HS-5 (cell line): ENCODE measurements at regions not wholly inside any gene's neighbourhood (a gene's known extent, or its start where the extent isn't known, plus 50 kb on each side); places are given as distances from the start of the nearest gene placed in this dataset.
"Not testable (repeated sequence)": the region's sequence is repeated elsewhere in the genome, so short reads cannot be mapped to it uniquely, and the experiment has no call there.

ENCODE experiments used
- DNase-seq: peaks from one replicate; pipeline ENCODE4 v3.0.0-alpha.2; 2012; ENCODE audit warnings: low read depth

- no peak for DNase-seq
These were observed 144.8 kb upstream of the ZNF804B start for GRCh38 chr7:88614736-88615135.

GRCh38 chr7:88610942-88611341 lies 148.6 kb upstream of the ZNF804B start:
- DNase-seq: no peak

- no peak for DNase-seq
These were observed 158.8 kb upstream of the ZNF804B start for GRCh38 chr7:88600695-88601094.

- no peak for DNase-seq
These were observed 160.0 kb upstream of the ZNF804B start for GRCh38 chr7:88599528-88599927.

- no peak for DNase-seq
These were observed 161.5 kb upstream of the ZNF804B start for GRCh38 chr7:88597941-88598425.

- DNase-seq: no peak
These were observed 168.5 kb upstream of the ZNF804B start for GRCh38 chr7:88590963-88591362.

GRCh38 chr7:88589927-88590326 lies 169.6 kb upstream of the ZNF804B start:
- no peak for DNase-seq

GRCh38 chr7:88586890-88587289 lies 172.6 kb upstream of the ZNF804B start:
- DNase-seq: no peak

GRCh38 chr7:88586219-88586618 lies 173.3 kb upstream of the ZNF804B start:
- DNase-seq: no peak

- no peak for DNase-seq
These were observed 182.8 kb upstream of the ZNF804B start for GRCh38 chr7:88576720-88577119.

- no peak for DNase-seq
These were observed 193.3 kb upstream of the ZNF804B start for GRCh38 chr7:88566162-88566729.

GRCh38 chr7:88565401-88565800 lies 194.1 kb upstream of the ZNF804B start:
- DNase-seq: no peak

GRCh38 chr7:88556441-88556840 lies 203.1 kb upstream of the ZNF804B start:
- not testable (repeated sequence) for DNase-seq

GRCh38 chr7:88554847-88555246 lies 204.7 kb upstream of the ZNF804B start:
- not testable (repeated sequence) for DNase-seq

GRCh38 chr7:88548399-88548798 lies 211.1 kb upstream of the ZNF804B start:
- no peak for DNase-seq

GRCh38 chr7:88546808-88547207 lies 212.7 kb upstream of the ZNF804B start:
- peak; percentile 18 for DNase-seq

GRCh38 chr7:88545663-88546062 lies 213.8 kb upstream of the ZNF804B start:
- no peak for DNase-seq

GRCh38 chr7:88540012-88540411 lies 219.5 kb upstream of the ZNF804B start:
- no peak for DNase-seq

GRCh38 chr7:88539518-88539917 lies 220.0 kb upstream of the ZNF804B start:
- no peak for DNase-seq

GRCh38 chr7:88523645-88524044 lies 217.0 kb upstream of the STEAP4 start:
- DNase-seq: no peak

GRCh38 chr7:88522771-88523293 lies 216.1 kb upstream of the STEAP4 start:
- DNase-seq: no peak

GRCh38 chr7:88516429-88516828 lies 209.7 kb upstream of the STEAP4 start:
- DNase-seq: no peak

- no peak for DNase-seq
These were observed 208.6 kb upstream of the STEAP4 start for GRCh38 chr7:88515301-88515700.

- DNase-seq: no peak
These were observed 202.6 kb upstream of the STEAP4 start for GRCh38 chr7:88509341-88509740.
